Heart left ventricle (tissue), 16 donors: ENCODE measurements at regions not wholly inside any gene's neighbourhood (a gene's known extent, or its start where the extent isn't known, plus 50 kb on each side); places are given as distances from the start of the nearest gene placed in this dataset.

Experiments
- ATAC-seq, 4 donors: fragments of 200-7000 bp; cut with Tn5 transposase; one replicate each; pipeline ENCODE4 v1.9.1; 2020 to 2022; ENCODE audit warnings: moderate library complexity in 4 of 4, mild to moderate bottlenecking in 3 of 4, moderate number of reproducible peaks in 1 of 4
- DNase-seq, 5 donors: peaks; one replicate each; pipeline ENCODE4 v3.0.0-alpha.2; 2020
- H3K27ac ChIP-seq, 12 donors: fragments of 200-600 bp; sonication (generic) in 4 of 12; one replicate each; pipeline versions ENCODE4 v1.5.0 to v1.8.0; 2016 to 2022; ENCODE audit warnings: mild to moderate bottlenecking in 2 of 12
- H3K27me3 ChIP-seq, 9 donors: fragments of 200-600 bp; sonication (generic) in 2 of 9; one replicate each; pipeline versions ENCODE4 v1.5.1 to v1.8.0; 2016 to 2022; ENCODE audit warnings: mild to moderate bottlenecking in 3 of 9
- H3K36me3 ChIP-seq, 9 donors: fragments of 200-600 bp; sonication (generic) in 2 of 9; one replicate each; pipeline versions ENCODE4 v1.5.0 to v1.8.0; 2018 to 2022; ENCODE audit warnings: mild to moderate bottlenecking in 2 of 9
- H3K4me1 ChIP-seq, 12 donors: fragments of 200-600 bp; sonication (generic) in 4 of 12; one replicate each; pipeline versions ENCODE4 v1.5.0 to v1.8.0; 2016 to 2022; ENCODE audit warnings: mild to moderate bottlenecking in 3 of 12
- H3K4me3 ChIP-seq, 12 donors: fragments of 200-600 bp; sonication (generic) in 4 of 12; one replicate each; pipeline versions ENCODE4 v1.5.0 to v1.8.0; 2017 to 2022; ENCODE audit warnings: mild to moderate bottlenecking in 9 of 12, moderate library complexity in 4 of 12
- H3K9me3 ChIP-seq, 12 donors: fragments of 200-600 bp; sonication (generic) in 4 of 12; one replicate each; pipeline versions ENCODE4 v1.5.0 to v1.8.0; 2016 to 2022; ENCODE audit warnings: mild to moderate bottlenecking in 1 of 12
- CTCF ChIP-seq, 12 donors: fragments of 200-600 bp; sonication (generic) in 4 of 12; IDR thresholded peaks; one replicate each; pipeline versions ENCODE4 v1.5.0 to v1.8.0; 2018 to 2022; ENCODE audit warnings: antibody characterized with exemption in 12 of 12, mild to moderate bottlenecking in 5 of 12
- POLR2A ChIP-seq, 2 donors: fragments of 450-650 bp; IDR thresholded peaks; one replicate each; pipeline ENCODE4 v1.6.1; 2017; ENCODE audit warnings: antibody characterized with exemption in 2 of 2, mild to moderate bottlenecking in 2 of 2, moderate library complexity in 2 of 2
- WGBS, 4 donors: extraction: QIAGEN DNeasy Blood & Tissue Kit in 2 of 4; methylation state at CpG; one replicate each; pipeline versions ENCODE4 v1.1.5 to v1.1.7; 2013 to 2018; 5-methylcytosine and 5-hydroxymethylcytosine counted together
- intact Hi-C, 10 donors: fragments of 100-400 bp; cut with DNase I; formaldehyde crosslinking; loops; one replicate each; pipeline versions ENCODE4 v1.11.1 to v1.14.2; 2022
- donor health status: ischemic (EF 13 %, LVEDD 7.1; RV severe dilation, severe dysfunction).
- donor health status: healthy with polysubstance abuse.
- donor health status: DM: no; HTN: yes; CAD: no.
- donor health status: DM: no; HTN: no; CAD: no.
- donor health status: ischemic (EF 25% LVEDD 6.9; RV normal size, moderate dysfunction).
- donor health status: ischemic (EF 25% LVEDD 5.7; RV mildly dilated, moderate dysfunction).
- donor health status: healthy.
- donor health status: DM: yes; HTN: yes; CAD: no.
- donor health status: ischemic (EF 35%, LVEDD 5.7; RV mildly dilated, moderate dysfunction).
- donor health status: nonischemic (EF 11% LVEDD 7.7; RV severe dilation, severe dysfunction).
- donor health status: DM: yes; HTN: yes; CAD: no.
- donor health status: PGD.
- donor health status: ischemic (EF 29% LVEDD 5.4; RV normal size, mild dysfunction).
- donor health status: nonischemic (EF 23%, LVEDD 6.1; RV moderate dilation, normal function).

DNA sequence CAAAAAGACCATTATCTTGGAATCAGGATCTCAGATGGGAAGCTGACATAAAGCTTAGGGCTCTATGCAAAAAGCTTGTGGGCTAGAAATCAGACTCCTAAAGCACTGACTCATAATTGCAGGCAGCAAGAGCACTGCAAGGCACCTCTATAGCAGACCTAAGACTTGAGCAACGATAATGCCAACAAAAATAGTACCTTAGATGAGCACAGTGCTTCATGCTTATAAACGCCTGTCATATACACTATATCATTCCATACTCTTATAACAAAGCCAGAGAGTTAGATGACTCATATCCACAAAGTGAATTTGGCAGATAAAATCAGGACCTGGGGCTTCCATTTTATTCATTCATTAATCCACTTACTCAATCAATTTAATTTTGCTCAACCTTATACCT is 560.8 kb downstream of the MCTP2 start:
- Histone ChIP-seq H3K9me3 (peaks cover 0 to 4% (median under 1%) of the 10 kb centered on the region in 12 donors), H3K27ac (no peak overlapping the region), H3K4me1 (no peaks in the 10 kb centered on the region), H3K4me3 (no peak overlapping the region), H3K27me3 (no peaks in the 10 kb centered on the region), H3K36me3 (no peaks in the 10 kb centered on the region)
- ATAC-seq (no peak), DNase-seq (no peak)
- 78 to 94% (median 85%) methylated on average over 2 of the region's 2 CpGs for WGBS, 4 donors
- TF ChIP-seq CTCF (IDR thresholded peaks at IDR 0.05) (no peak), POLR2A (IDR thresholded peaks at IDR 0.05) (no peak)
- intact Hi-C loops: loop anchor here in 1 of 10 donors (10.0 kb wide), 1 partner anchor 57 kb away; no protein-coding TSS in a partner anchor

GRCh38 chr15:94793207-94793606 is 561.8 kb downstream of the MCTP2 start:
- H3K4me3 ChIP-seq: no peak overlapping the region
- intact Hi-C loops: loop anchor here in 1 of 10 donors (10.0 kb wide), 1 partner anchor 58 kb away; no protein-coding TSS in a partner anchor
- no peaks in the 10 kb centered on the region for H3K4me1 ChIP-seq
- no peak for TF ChIP-seq CTCF (IDR thresholded peaks at IDR 0.05)
- TF ChIP-seq POLR2A (IDR thresholded peaks at IDR 0.05): no peak
- peaks cover 0 to 14% (median 6%) of the 10 kb centered on the region in 12 donors for H3K9me3 ChIP-seq
- no peaks in the 10 kb centered on the region for H3K36me3 ChIP-seq
- ATAC-seq (no peak), DNase-seq (no peak)
- WGBS, 4 donors: 86 to 94% (median 93%) methylated on average over 3 of the region's 3 CpGs
- no peaks in the 10 kb centered on the region for H3K27me3 ChIP-seq
- no peak overlapping the region for H3K27ac ChIP-seq

DNA sequence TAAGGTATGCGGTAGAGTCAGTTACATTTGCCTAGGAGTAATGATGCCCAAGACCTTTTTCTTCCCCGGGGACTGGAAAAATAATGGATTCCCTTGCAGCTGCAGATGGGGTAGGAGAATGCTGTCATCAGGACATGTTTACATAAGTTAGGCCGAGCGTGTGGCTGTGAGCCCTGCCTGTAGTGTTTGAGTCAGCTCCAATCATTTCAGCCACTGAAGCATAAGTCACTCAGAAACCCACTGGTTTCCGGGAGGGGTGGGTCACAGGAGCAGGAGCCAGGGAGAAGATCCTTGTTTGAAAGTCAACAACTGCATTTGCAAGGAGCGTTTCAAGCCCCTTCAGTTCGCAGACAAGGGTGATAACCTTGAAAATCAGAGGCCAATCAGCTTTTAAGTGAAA is 562.3 kb downstream of the MCTP2 start:
- no peak overlapping the region for H3K27ac ChIP-seq
- intact Hi-C loops: loop anchor here in 1 of 10 donors (10.0 kb wide), 1 partner anchor 59 kb away; no protein-coding TSS in a partner anchor
- no peaks in the 10 kb centered on the region for H3K36me3 ChIP-seq
- DNase-seq (no peak), ATAC-seq (no peak)
- no peaks in the 10 kb centered on the region for H3K27me3 ChIP-seq
- WGBS, 4 donors: 67 to 81% (median 69%) methylated on average over 7 of the region's 7 CpGs
- H3K4me1 ChIP-seq: no peaks in the 10 kb centered on the region
- H3K9me3 ChIP-seq: peaks cover 0 to 19% (median 9%) of the 10 kb centered on the region in 12 donors
- TF ChIP-seq POLR2A (IDR thresholded peaks at IDR 0.05): no peak
- H3K4me3 ChIP-seq: no peak overlapping the region

GRCh38 chr15:94804613-94805012 is 573.3 kb downstream of the MCTP2 start:
- H3K27ac ChIP-seq: no peak overlapping the region

More at GRCh38 chr15:94804613-94805012, 573.3 kb downstream of the MCTP2 start:
- TF ChIP-seq POLR2A (IDR thresholded peaks at IDR 0.05) (no peak), CTCF (IDR thresholded peaks at IDR 0.05) (no peak)
- intact Hi-C loops: no loop called here
- 37 to 49% (median 44%) methylated on average over 2 of the region's 2 CpGs for whole genome bisulfite sequencing, 4 donors
- no peak overlapping the region for H3K4me3 ChIP-seq
- ATAC-seq: no peak
- H3K36me3 ChIP-seq: no peaks in the 10 kb centered on the region
- no peak for DNase-seq
- no peaks in the 10 kb centered on the region for H3K27me3 ChIP-seq
- H3K9me3 ChIP-seq: peaks cover 0 to 30% (median 8%) of the 10 kb centered on the region in 12 donors
- H3K4me1 ChIP-seq: no peaks in the 10 kb centered on the region
